ENCODE measurements at regions not wholly inside any gene's neighbourhood (a gene's known extent, or its start where the extent isn't known, plus 50 kb on each side); places are given as distances from the start of the nearest gene placed in this dataset.

- no peak for TF ChIP-seq SUZ12 (IDR thresholded peaks at IDR 0.05; ENCODE audit: extremely low read depth, insufficient read depth, insufficient read length)
- no peak for TF ChIP-seq ZNF274 (IDR thresholded peaks at IDR 0.05; ENCODE audit: low read depth, low read length)
- no peak for TF ChIP-seq YY1 (IDR thresholded peaks at IDR 0.05; ENCODE audit: insufficient read depth, insufficient read length)
- H3K4me3 ChIP-seq (ENCODE audit: insufficient read length, low read depth): no peak overlapping the region
- no peaks in the 10 kb centered on the region for H3K27me3 ChIP-seq (ENCODE audit: insufficient read depth, insufficient read length)
- H3K4me1 ChIP-seq (ENCODE audit: insufficient read depth, insufficient read length): no peaks in the 10 kb centered on the region
- DNase-seq (ENCODE audit: low read depth, low spot score): no peak
- H3K36me3 ChIP-seq (ENCODE audit: insufficient read depth, insufficient read length, low read length): no peaks in the 10 kb centered on the region
- H3K9ac ChIP-seq (ENCODE audit: insufficient read length, low read depth): no peak overlapping the region
- no peaks in the 10 kb centered on the region for H3K9me3 ChIP-seq (ENCODE audit: insufficient read depth, low read length)
These were observed 153.9 kb downstream of the NAF1 start for GRCh38 chr4:163012816-163013215.

DNA sequence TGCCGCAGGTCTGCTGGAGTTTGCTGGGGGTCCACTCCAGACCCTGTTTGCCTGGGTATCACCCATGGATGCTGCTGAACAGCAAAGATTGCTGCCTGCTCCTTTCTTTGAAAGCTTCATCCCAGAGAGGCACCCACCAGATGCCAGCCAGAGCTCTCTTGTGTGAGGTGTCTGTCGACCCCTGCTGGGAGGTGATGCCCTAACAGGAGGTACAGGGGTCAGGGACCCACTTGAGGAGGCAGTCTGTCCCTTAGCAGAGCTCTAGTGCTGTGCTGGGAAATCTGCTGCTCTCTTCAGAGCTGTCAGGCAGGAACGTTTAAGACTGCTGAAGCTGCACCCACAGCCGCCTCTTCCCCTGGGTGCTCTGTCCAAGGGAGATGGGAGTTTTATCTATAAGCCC is 162.7 kb downstream of the NAF1 start:
- no peaks in the 10 kb centered on the region for H3K9me3 ChIP-seq (ENCODE audit: insufficient read depth, low read length)
- no peak for DNase-seq (ENCODE audit: low read depth, low spot score)
- H3K9ac ChIP-seq (ENCODE audit: insufficient read length, low read depth): no peak overlapping the region
- H3K27me3 ChIP-seq (ENCODE audit: insufficient read depth, insufficient read length): no peaks in the 10 kb centered on the region
- no peak for TF ChIP-seq SUZ12 (IDR thresholded peaks at IDR 0.05; ENCODE audit: extremely low read depth, insufficient read depth, insufficient read length)
- no peaks in the 10 kb centered on the region for H3K36me3 ChIP-seq (ENCODE audit: insufficient read depth, insufficient read length, low read length)
- H3K4me1 ChIP-seq (ENCODE audit: insufficient read depth, insufficient read length): no peaks in the 10 kb centered on the region
- no peak overlapping the region for H3K4me3 ChIP-seq (ENCODE audit: insufficient read length, low read depth)

- Histone ChIP-seq H3K9me3 (ENCODE audit: insufficient read depth, low read length) (no peaks in the 10 kb centered on the region), H3K4me3 (ENCODE audit: insufficient read length, low read depth) (no peak overlapping the region), H3K9ac (ENCODE audit: insufficient read length, low read depth) (no peak overlapping the region), H3K4me1 (ENCODE audit: insufficient read depth, insufficient read length) (no peaks in the 10 kb centered on the region), H3K27me3 (ENCODE audit: insufficient read depth, insufficient read length) (no peaks in the 10 kb centered on the region), H3K36me3 (ENCODE audit: insufficient read depth, insufficient read length, low read length) (no peaks in the 10 kb centered on the region)
- DNase-seq (ENCODE audit: low read depth, low spot score): no peak
- no peak for TF ChIP-seq YY1 (IDR thresholded peaks at IDR 0.05; ENCODE audit: insufficient read depth, insufficient read length)
- TF ChIP-seq ZNF274 (IDR thresholded peaks at IDR 0.05; ENCODE audit: low read depth, low read length): no peak
- TF ChIP-seq SUZ12 (IDR thresholded peaks at IDR 0.05; ENCODE audit: extremely low read depth, insufficient read depth, insufficient read length): no peak
These were observed 178.2 kb downstream of the NAF1 start for GRCh38 chr4:162988530-162988929.

- no peaks in the 10 kb centered on the region for H3K36me3 ChIP-seq (ENCODE audit: insufficient read depth, insufficient read length, low read length)
These were observed 181.6 kb downstream of the NAF1 start for GRCh38 chr4:162985131-162985530.

DNA sequence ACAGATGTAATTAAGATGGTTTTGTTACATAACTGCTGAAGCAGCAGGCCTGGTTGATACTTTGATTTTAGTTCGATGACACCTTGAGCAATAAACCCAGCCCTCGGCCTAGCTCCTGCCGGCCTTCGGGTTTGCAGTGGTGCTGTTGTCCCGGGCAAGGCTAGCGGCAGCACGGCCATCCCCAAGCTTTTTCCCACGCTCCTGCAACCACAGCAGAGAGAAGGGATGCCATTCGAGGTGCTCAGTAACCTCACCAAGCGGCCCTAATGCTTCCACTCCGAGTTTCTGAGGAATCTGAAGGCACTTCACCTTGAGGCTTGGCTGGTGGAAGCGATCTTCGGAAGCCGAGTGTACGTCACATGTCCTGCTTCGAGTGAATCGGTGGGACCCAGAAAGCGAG is 182.1 kb downstream of the NAF1 start:
- no peak overlapping the region for H3K9ac ChIP-seq (ENCODE audit: insufficient read length, low read depth)
- no peak overlapping the region for H3K4me3 ChIP-seq (ENCODE audit: insufficient read length, low read depth)
- TF ChIP-seq YY1 (IDR thresholded peaks at IDR 0.05; ENCODE audit: insufficient read depth, insufficient read length) (no peak), ZNF274 (IDR thresholded peaks at IDR 0.05; ENCODE audit: low read depth, low read length) (no peak), SUZ12 (IDR thresholded peaks at IDR 0.05; ENCODE audit: extremely low read depth, insufficient read depth, insufficient read length) (no peak)
- DNase-seq (ENCODE audit: low read depth, low spot score): no peak
- H3K27me3 ChIP-seq (ENCODE audit: insufficient read depth, insufficient read length): no peaks in the 10 kb centered on the region
- H3K4me1 ChIP-seq (ENCODE audit: insufficient read depth, insufficient read length): no peaks in the 10 kb centered on the region
- H3K9me3 ChIP-seq (ENCODE audit: insufficient read depth, low read length): no peaks in the 10 kb centered on the region
- no peaks in the 10 kb centered on the region for H3K36me3 ChIP-seq (ENCODE audit: insufficient read depth, insufficient read length, low read length)

More at GRCh38 chr4:162985131-162985530, 181.6 kb downstream of the NAF1 start:
- Histone ChIP-seq H3K27me3 (ENCODE audit: insufficient read depth, insufficient read length) (no peaks in the 10 kb centered on the region), H3K4me1 (ENCODE audit: insufficient read depth, insufficient read length) (no peaks in the 10 kb centered on the region), H3K4me3 (ENCODE audit: insufficient read length, low read depth) (no peak overlapping the region), H3K9ac (ENCODE audit: insufficient read length, low read depth) (no peak overlapping the region), H3K9me3 (ENCODE audit: insufficient read depth, low read length) (no peaks in the 10 kb centered on the region)
- DNase-seq (ENCODE audit: low read depth, low spot score): no peak
- TF ChIP-seq YY1 (IDR thresholded peaks at IDR 0.05; ENCODE audit: insufficient read depth, insufficient read length) (no peak), ZNF274 (IDR thresholded peaks at IDR 0.05; ENCODE audit: low read depth, low read length) (no peak), SUZ12 (IDR thresholded peaks at IDR 0.05; ENCODE audit: extremely low read depth, insufficient read depth, insufficient read length) (no peak)

- H3K4me3 ChIP-seq (ENCODE audit: insufficient read length, low read depth): no peak overlapping the region
- no peaks in the 10 kb centered on the region for H3K9me3 ChIP-seq (ENCODE audit: insufficient read depth, low read length)
- TF ChIP-seq YY1 (IDR thresholded peaks at IDR 0.05; ENCODE audit: insufficient read depth, insufficient read length) (no peak), ZNF274 (IDR thresholded peaks at IDR 0.05; ENCODE audit: low read depth, low read length) (no peak), SUZ12 (IDR thresholded peaks at IDR 0.05; ENCODE audit: extremely low read depth, insufficient read depth, insufficient read length) (no peak)
- H3K4me1 ChIP-seq (ENCODE audit: insufficient read depth, insufficient read length): no peaks in the 10 kb centered on the region
- no peaks in the 10 kb centered on the region for H3K36me3 ChIP-seq (ENCODE audit: insufficient read depth, insufficient read length, low read length)
- H3K27me3 ChIP-seq (ENCODE audit: insufficient read depth, insufficient read length): no peaks in the 10 kb centered on the region
- H3K9ac ChIP-seq (ENCODE audit: insufficient read length, low read depth): no peak overlapping the region
- DNase-seq (ENCODE audit: low read depth, low spot score): no peak
These were observed 184.9 kb downstream of the NAF1 start for GRCh38 chr4:162981823-162982222.

- TF ChIP-seq ZNF274 (IDR thresholded peaks at IDR 0.05; ENCODE audit: low read depth, low read length): no peak
- TF ChIP-seq YY1 (IDR thresholded peaks at IDR 0.05; ENCODE audit: insufficient read depth, insufficient read length): no peak
- no peak for TF ChIP-seq SUZ12 (IDR thresholded peaks at IDR 0.05; ENCODE audit: extremely low read depth, insufficient read depth, insufficient read length)
- H3K9me3 ChIP-seq (ENCODE audit: insufficient read depth, low read length): no peaks in the 10 kb centered on the region
- H3K9ac ChIP-seq (ENCODE audit: insufficient read length, low read depth): no peak overlapping the region
- H3K36me3 ChIP-seq (ENCODE audit: insufficient read depth, insufficient read length, low read length): no peaks in the 10 kb centered on the region
- H3K4me1 ChIP-seq (ENCODE audit: insufficient read depth, insufficient read length): no peaks in the 10 kb centered on the region
- no peak for DNase-seq (ENCODE audit: low read depth, low spot score)
- H3K27me3 ChIP-seq (ENCODE audit: insufficient read depth, insufficient read length): no peaks in the 10 kb centered on the region
- no peak overlapping the region for H3K4me3 ChIP-seq (ENCODE audit: insufficient read length, low read depth)
These were observed 188.3 kb downstream of the NAF1 start for GRCh38 chr4:162978398-162978797.

DNA sequence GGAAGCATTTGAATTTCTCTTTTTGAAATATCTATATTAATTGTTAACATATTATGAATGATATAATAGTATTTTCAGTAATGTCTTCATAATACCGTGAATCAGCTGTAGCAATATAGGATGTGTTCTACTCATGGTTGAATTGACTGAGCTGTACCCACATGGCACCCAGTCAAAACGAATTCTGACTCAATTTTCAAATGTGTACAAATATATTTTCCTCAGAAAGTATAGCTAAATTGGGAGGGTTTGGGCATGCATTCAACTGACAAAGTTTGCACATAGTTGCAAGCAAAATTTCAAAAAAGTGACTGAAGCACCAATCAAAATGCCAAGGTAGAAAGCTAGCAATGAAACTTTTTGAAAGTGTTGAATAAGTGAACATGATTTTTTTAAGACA is 188.9 kb downstream of the NAF1 start:
- Histone ChIP-seq H3K27me3 (ENCODE audit: insufficient read depth, insufficient read length) (no peaks in the 10 kb centered on the region), H3K4me1 (ENCODE audit: insufficient read depth, insufficient read length) (no peaks in the 10 kb centered on the region), H3K4me3 (ENCODE audit: insufficient read length, low read depth) (no peak overlapping the region), H3K9ac (ENCODE audit: insufficient read length, low read depth) (no peak overlapping the region), H3K36me3 (ENCODE audit: insufficient read depth, insufficient read length, low read length) (no peaks in the 10 kb centered on the region), H3K9me3 (ENCODE audit: insufficient read depth, low read length) (no peaks in the 10 kb centered on the region)
- TF ChIP-seq YY1 (IDR thresholded peaks at IDR 0.05; ENCODE audit: insufficient read depth, insufficient read length) (no peak), SUZ12 (IDR thresholded peaks at IDR 0.05; ENCODE audit: extremely low read depth, insufficient read depth, insufficient read length) (no peak), ZNF274 (IDR thresholded peaks at IDR 0.05; ENCODE audit: low read depth, low read length) (no peak)
- DNase-seq (ENCODE audit: low read depth, low spot score): no peak

Measured in NT2/D1 (cell line).